T follicular helper cell (primary cell): ENCODE measurements at regions not wholly inside any gene's neighbourhood (a gene's known extent, or its start where the extent isn't known, plus 50 kb on each side); places are given as distances from the start of the nearest gene placed in this dataset.

Experiments used
- DNase-seq: peaks from one replicate; pipeline ENCODE4 v3.0.0-alpha.2; 2020; ENCODE audit warnings: low read depth

GRCh38 chr13:31853643-31854326, 114.5 kb downstream of the RXFP2 start:
- DNase-seq: no peak

- DNase-seq: no peak
These were observed 120.2 kb downstream of the RXFP2 start for GRCh38 chr13:31859571-31859970.

- no peak for DNase-seq
These were observed 120.7 kb downstream of the RXFP2 start for GRCh38 chr13:31860002-31860401.

GRCh38 chr13:31862828-31863227, 123.5 kb downstream of the RXFP2 start:
- DNase-seq: no peak

GRCh38 chr13:31864307-31864706, 125.0 kb downstream of the RXFP2 start:
- DNase-seq: no peak

- DNase-seq: no peak
These were observed 126.8 kb downstream of the RXFP2 start for GRCh38 chr13:31866099-31866498.

GRCh38 chr13:31867709-31868108, 128.4 kb downstream of the RXFP2 start:
- no peak for DNase-seq

GRCh38 chr13:31869582-31869981, 130.3 kb downstream of the RXFP2 start:
- no peak for DNase-seq

GRCh38 chr13:31870511-31870910, 131.2 kb downstream of the RXFP2 start:
- no peak for DNase-seq

GRCh38 chr13:31873145-31873544, 133.8 kb downstream of the RXFP2 start:
- DNase-seq: no peak

GRCh38 chr13:31875134-31875533, 135.8 kb downstream of the RXFP2 start:
- no peak for DNase-seq

- DNase-seq: no peak
These were observed 138.7 kb downstream of the RXFP2 start for GRCh38 chr13:31878052-31878451.

- DNase-seq: no peak
These were observed 139.2 kb downstream of the RXFP2 start for GRCh38 chr13:31878495-31878894.

- no peak for DNase-seq
These were observed 139.6 kb downstream of the RXFP2 start for GRCh38 chr13:31878955-31879354.

- DNase-seq: no peak
These were observed 141.6 kb downstream of the RXFP2 start for GRCh38 chr13:31880851-31881494.

- no peak for DNase-seq
These were observed 142.2 kb downstream of the RXFP2 start for GRCh38 chr13:31881495-31881882.

GRCh38 chr13:31882794-31883193, 143.5 kb downstream of the RXFP2 start:
- no peak for DNase-seq

- DNase-seq: no peak
These were observed 145.2 kb downstream of the RXFP2 start for GRCh38 chr13:31884556-31884955.

GRCh38 chr13:31885994-31886393, 145.6 kb upstream of the FRY start:
- no peak for DNase-seq

GRCh38 chr13:31887286-31887685, 144.3 kb upstream of the FRY start:
- DNase-seq: no peak

GRCh38 chr13:31890946-31891345, 140.6 kb upstream of the FRY start:
- no peak for DNase-seq

- DNase-seq: no peak
These were observed 140.1 kb upstream of the FRY start for GRCh38 chr13:31891472-31891871.

GRCh38 chr13:31894931-31895330, 136.6 kb upstream of the FRY start:
- DNase-seq: no peak

- no peak for DNase-seq
These were observed 135.9 kb upstream of the FRY start for GRCh38 chr13:31895691-31896090.
